ENCODE measurements at regions not wholly inside any gene's neighbourhood (a gene's known extent, or its start where the extent isn't known, plus 50 kb on each side); places are given as distances from the start of the nearest gene placed in this dataset.

DNA sequence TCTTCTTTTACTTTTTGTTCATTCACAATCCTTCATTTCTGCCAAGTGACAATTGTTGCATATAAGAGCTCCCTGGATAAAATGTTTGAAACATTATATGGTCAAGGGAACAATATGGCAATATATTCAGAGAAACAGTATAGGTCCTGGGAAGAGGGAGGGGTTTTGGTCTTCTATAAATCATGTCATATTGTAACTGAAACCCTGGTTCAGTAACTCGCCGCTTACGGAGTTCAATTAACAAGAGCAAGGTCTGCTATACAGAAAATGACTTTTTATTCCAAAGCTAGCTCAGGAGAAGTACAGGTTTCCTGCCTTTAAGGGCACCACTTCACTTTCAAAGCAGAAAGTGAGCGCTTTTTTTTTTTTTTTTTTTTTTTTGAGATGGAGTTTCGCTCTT, 522.1 kb upstream of the TGFBR2 start:
- Mint-ChIP-seq H3K27ac (ENCODE audit: unreplicated experiment) (no peak overlapping the region), H3K9me3 (ENCODE audit: unreplicated experiment) (no peaks in the 10 kb centered on the region), H3K4me3 (ENCODE audit: unreplicated experiment) (no peak overlapping the region), H3K4me1 (ENCODE audit: unreplicated experiment) (peaks cover 16% of the 10 kb centered on the region), H3K27me3 (ENCODE audit: unreplicated experiment) (peaks cover 10% of the 10 kb centered on the region), H3K36me3 (ENCODE audit: low read depth, unreplicated experiment) (no peaks in the 10 kb centered on the region)
- DNase-seq (ENCODE audit: low spot score), result no peak
- TF ChIP-seq, protein P1, sequence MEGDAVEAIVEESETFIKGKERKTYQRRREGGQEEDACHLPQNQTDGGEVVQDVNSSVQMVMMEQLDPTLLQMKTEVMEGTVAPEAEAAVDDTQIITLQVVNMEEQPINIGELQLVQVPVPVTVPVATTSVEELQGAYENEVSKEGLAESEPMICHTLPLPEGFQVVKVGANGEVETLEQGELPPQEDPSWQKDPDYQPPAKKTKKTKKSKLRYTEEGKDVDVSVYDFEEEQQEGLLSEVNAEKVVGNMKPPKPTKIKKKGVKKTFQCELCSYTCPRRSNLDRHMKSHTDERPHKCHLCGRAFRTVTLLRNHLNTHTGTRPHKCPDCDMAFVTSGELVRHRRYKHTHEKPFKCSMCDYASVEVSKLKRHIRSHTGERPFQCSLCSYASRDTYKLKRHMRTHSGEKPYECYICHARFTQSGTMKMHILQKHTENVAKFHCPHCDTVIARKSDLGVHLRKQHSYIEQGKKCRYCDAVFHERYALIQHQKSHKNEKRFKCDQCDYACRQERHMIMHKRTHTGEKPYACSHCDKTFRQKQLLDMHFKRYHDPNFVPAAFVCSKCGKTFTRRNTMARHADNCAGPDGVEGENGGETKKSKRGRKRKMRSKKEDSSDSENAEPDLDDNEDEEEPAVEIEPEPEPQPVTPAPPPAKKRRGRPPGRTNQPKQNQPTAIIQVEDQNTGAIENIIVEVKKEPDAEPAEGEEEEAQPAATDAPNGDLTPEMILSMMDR (IDR thresholded peaks at IDR 0.05; ENCODE audit: unreplicated experiment), result no peak

DNA sequence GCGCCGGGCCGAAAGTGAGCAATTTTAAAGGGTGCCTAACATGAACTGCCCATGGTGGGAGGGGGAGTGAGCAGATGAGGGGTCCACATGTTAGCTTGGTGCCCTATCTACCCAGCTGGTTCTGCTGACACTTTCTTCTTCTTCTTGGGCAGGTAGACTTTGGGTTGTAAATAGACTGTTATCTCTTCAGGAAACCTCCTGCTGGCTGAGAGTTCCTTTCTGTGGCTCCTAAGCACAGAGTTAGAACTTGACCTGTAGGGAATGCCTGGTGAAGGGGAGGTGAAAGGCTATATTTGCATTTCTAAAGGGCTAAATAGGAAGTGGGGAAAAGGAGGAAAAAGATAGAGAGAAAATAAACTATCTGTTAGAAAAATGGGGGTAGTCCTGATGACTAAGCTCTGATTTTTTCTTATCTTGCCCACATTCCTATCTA, 521.4 kb upstream of the TGFBR2 start:
- Mint-ChIP-seq H3K27ac (ENCODE audit: unreplicated experiment) (no peak overlapping the region), H3K4me3 (ENCODE audit: unreplicated experiment) (no peak overlapping the region), H3K27me3 (ENCODE audit: unreplicated experiment) (peaks cover 10% of the 10 kb centered on the region), H3K9me3 (ENCODE audit: unreplicated experiment) (no peaks in the 10 kb centered on the region), H3K36me3 (ENCODE audit: low read depth, unreplicated experiment) (no peaks in the 10 kb centered on the region), H3K4me1 (ENCODE audit: unreplicated experiment) (peaks cover 16% of the 10 kb centered on the region)
- TF ChIP-seq, protein P1 (IDR thresholded peaks at IDR 0.05; ENCODE audit: unreplicated experiment), result no peak
- DNase-seq (ENCODE audit: low spot score), result no peak

DNA sequence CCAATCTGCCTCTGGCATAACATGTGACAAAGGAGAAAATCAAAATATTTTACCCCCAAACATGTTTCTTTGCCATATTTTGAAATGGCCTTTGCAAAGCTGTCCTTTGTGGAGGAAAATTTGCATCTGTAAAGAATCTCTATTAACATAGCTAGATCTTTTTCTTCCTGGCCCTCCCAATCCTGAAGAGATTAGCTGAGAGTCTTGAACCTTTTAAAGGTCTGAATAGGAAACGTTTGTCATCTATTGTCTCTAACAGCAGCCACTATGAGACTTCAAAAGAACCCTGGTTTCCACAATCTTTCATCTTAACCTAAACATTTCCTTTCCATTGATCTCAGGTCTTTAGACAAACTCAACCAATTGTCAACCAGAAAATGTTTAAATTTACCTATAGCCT, 520.9 kb upstream of the TGFBR2 start:
- H3K36me3 Mint-ChIP-seq (ENCODE audit: low read depth, unreplicated experiment), result no peaks in the 10 kb centered on the region
- H3K27ac Mint-ChIP-seq (ENCODE audit: unreplicated experiment), result no peak overlapping the region
- peaks cover 16% of the 10 kb centered on the region for H3K4me1 Mint-ChIP-seq (ENCODE audit: unreplicated experiment)
- H3K4me3 Mint-ChIP-seq (ENCODE audit: unreplicated experiment), result no peak overlapping the region
- no peaks in the 10 kb centered on the region for H3K9me3 Mint-ChIP-seq (ENCODE audit: unreplicated experiment)
- peaks cover 10% of the 10 kb centered on the region for H3K27me3 Mint-ChIP-seq (ENCODE audit: unreplicated experiment)
- DNase-seq (ENCODE audit: low spot score), result no peak
- TF ChIP-seq, protein P1 (IDR thresholded peaks at IDR 0.05; ENCODE audit: unreplicated experiment), result no peak

DNA sequence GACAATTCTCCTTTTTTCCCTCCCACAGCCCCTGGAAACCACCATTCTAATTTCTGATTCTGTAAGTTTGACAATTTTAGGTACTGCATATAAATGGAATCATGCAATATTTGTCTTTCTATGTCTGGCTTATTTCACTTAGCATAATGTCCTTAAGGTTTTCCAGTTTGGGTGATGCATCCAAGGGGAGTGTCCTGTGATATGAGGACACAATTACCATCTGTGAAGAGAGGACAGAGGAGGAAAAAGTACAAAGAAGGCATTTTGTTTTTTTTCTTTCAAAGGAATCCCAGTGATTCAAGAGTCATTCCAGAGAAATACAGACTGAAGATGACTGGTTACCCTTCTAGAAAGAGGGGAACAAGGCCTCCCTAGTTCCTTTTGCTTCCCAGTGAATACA, 514.7 kb upstream of the TGFBR2 start:
- DNase-seq (ENCODE audit: low spot score), result no peak
- Mint-ChIP-seq H3K9me3 (ENCODE audit: unreplicated experiment) (no peaks in the 10 kb centered on the region), H3K36me3 (ENCODE audit: low read depth, unreplicated experiment) (no peaks in the 10 kb centered on the region), H3K27ac (ENCODE audit: unreplicated experiment) (no peak overlapping the region), H3K4me3 (ENCODE audit: unreplicated experiment) (no peak overlapping the region), H3K4me1 (ENCODE audit: unreplicated experiment) (peaks cover 2% of the 10 kb centered on the region), H3K27me3 (ENCODE audit: unreplicated experiment) (peaks cover 1% of the 10 kb centered on the region)
- TF ChIP-seq, protein P1 (IDR thresholded peaks at IDR 0.05; ENCODE audit: unreplicated experiment), result no peak

DNA sequence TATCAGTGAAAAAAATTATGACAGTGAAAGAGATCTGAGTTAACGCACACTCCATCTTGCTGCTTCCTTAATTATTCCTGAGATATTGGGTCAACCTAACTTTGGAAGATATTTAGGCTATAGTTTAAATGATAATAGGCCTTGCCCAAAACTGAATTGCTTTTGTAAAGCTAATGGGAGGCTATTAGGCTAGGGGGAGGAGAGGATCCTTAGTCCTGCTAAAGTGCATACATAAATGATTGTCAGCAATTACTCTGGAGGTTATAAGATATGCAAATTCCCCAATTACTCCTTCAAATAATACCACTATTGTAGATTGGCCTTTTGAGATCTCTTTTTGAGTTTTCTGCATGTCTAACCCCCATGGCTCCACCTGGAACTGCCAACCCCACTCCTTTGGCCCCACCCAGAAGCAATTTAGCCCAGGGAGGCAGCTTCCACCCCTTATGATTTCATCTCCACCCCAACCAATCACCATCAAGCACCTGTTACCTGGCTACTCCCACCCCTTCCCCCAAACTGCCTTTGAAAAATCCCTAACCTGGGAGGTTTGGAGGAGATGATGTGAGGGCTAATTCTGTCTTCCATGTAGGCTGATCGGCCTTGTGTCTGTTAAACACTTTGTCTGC, 509.3 kb upstream of the TGFBR2 start:
- Mint-ChIP-seq H3K9me3 (ENCODE audit: unreplicated experiment) (no peaks in the 10 kb centered on the region), H3K36me3 (ENCODE audit: low read depth, unreplicated experiment) (no peaks in the 10 kb centered on the region), H3K27me3 (ENCODE audit: unreplicated experiment) (no peaks in the 10 kb centered on the region), H3K4me1 (ENCODE audit: unreplicated experiment) (peaks cover 2% of the 10 kb centered on the region), H3K4me3 (ENCODE audit: unreplicated experiment) (no peak overlapping the region), H3K27ac (ENCODE audit: unreplicated experiment) (no peak overlapping the region)
- DNase-seq (ENCODE audit: low spot score), result no peak
- TF ChIP-seq, protein P1 (IDR thresholded peaks at IDR 0.05; ENCODE audit: unreplicated experiment), result no peak
